ENCODE measurements at regions not wholly inside any gene's neighbourhood (a gene's known extent, or its start where the extent isn't known, plus 50 kb on each side); places are given as distances from the start of the nearest gene placed in this dataset.

- intact Hi-C loops (cut with DNase I) = no loop called here
- DNase-seq (ENCODE audit: low spot score) = no peak
Measured at GRCh38 chrX:22325096-22325495, 52.4 kb downstream of the CBLL2 start.

GRCh38 chrX:22329783-22330182 is 57.1 kb downstream of the CBLL2 start:
- DNase-seq (ENCODE audit: low spot score) = no peak
- intact Hi-C loops (cut with DNase I) = no loop called here

GRCh38 chrX:22338740-22339139 is 66.0 kb downstream of the CBLL2 start:
- intact Hi-C loops (cut with DNase I) = no loop called here
- DNase-seq (ENCODE audit: low spot score) = no peak

GRCh38 chrX:22339459-22339858 is 66.7 kb downstream of the CBLL2 start:
- DNase-seq (ENCODE audit: low spot score) = no peak
- intact Hi-C loops (cut with DNase I) = no loop called here

- intact Hi-C loops (cut with DNase I) = no loop called here
- DNase-seq (ENCODE audit: low spot score) = no peak
Measured at GRCh38 chrX:22340022-22340616, 67.4 kb downstream of the CBLL2 start.

GRCh38 chrX:22343192-22343591 is 70.5 kb downstream of the CBLL2 start:
- intact Hi-C loops (cut with DNase I) = no loop called here
- no peak for DNase-seq (ENCODE audit: low spot score)

- DNase-seq (ENCODE audit: low spot score) = no peak
- intact Hi-C loops (cut with DNase I) = no loop called here
Measured at GRCh38 chrX:22345884-22346283, 73.2 kb downstream of the CBLL2 start.

- no peak for DNase-seq (ENCODE audit: low spot score)
- intact Hi-C loops (cut with DNase I) = no loop called here
Measured at GRCh38 chrX:22347491-22347890, 74.8 kb downstream of the CBLL2 start.

GRCh38 chrX:22349116-22349515 is 76.4 kb downstream of the CBLL2 start:
- no peak for DNase-seq (ENCODE audit: low spot score)
- intact Hi-C loops (cut with DNase I) = no loop called here

- no peak for DNase-seq (ENCODE audit: low spot score)
- intact Hi-C loops (cut with DNase I) = no loop called here
Measured at GRCh38 chrX:22351076-22351475, 78.4 kb downstream of the CBLL2 start.

- no peak for DNase-seq (ENCODE audit: low spot score)
- intact Hi-C loops (cut with DNase I) = no loop called here
Measured at GRCh38 chrX:22351966-22352365, 79.3 kb downstream of the CBLL2 start.

- intact Hi-C loops (cut with DNase I) = no loop called here
- no peak for DNase-seq (ENCODE audit: low spot score)
Measured at GRCh38 chrX:22357621-22358020, 84.9 kb downstream of the CBLL2 start.

- no peak for DNase-seq (ENCODE audit: low spot score)
- intact Hi-C loops (cut with DNase I) = no loop called here
Measured at GRCh38 chrX:22360129-22360528, 87.4 kb downstream of the CBLL2 start.

GRCh38 chrX:22365460-22365859 is 92.7 kb downstream of the CBLL2 start:
- intact Hi-C loops (cut with DNase I) = no loop called here
- DNase-seq (ENCODE audit: low spot score) = no peak

GRCh38 chrX:22366166-22366702 is 93.5 kb downstream of the CBLL2 start:
- intact Hi-C loops (cut with DNase I) = no loop called here
- DNase-seq (ENCODE audit: low spot score) = no peak

- intact Hi-C loops (cut with DNase I) = no loop called here
Measured at GRCh38 chrX:22366906-22367305, 94.2 kb downstream of the CBLL2 start.

GRCh38 chrX:22373094-22373493 is 100.4 kb downstream of the CBLL2 start:
- DNase-seq (ENCODE audit: low spot score) = no peak
- intact Hi-C loops (cut with DNase I) = no loop called here

More at GRCh38 chrX:22366906-22367305, 94.2 kb downstream of the CBLL2 start:
- DNase-seq (ENCODE audit: low spot score) = no peak

GRCh38 chrX:22373766-22374165 is 101.1 kb downstream of the CBLL2 start:
- intact Hi-C loops (cut with DNase I) = no loop called here
- DNase-seq (ENCODE audit: low spot score) = no peak

- intact Hi-C loops (cut with DNase I) = no loop called here
- no peak for DNase-seq (ENCODE audit: low spot score)
Measured at GRCh38 chrX:22376369-22376768, 103.7 kb downstream of the CBLL2 start.

- intact Hi-C loops (cut with DNase I) = no loop called here
- no peak for DNase-seq (ENCODE audit: low spot score)
Measured at GRCh38 chrX:22378296-22378695, 105.6 kb downstream of the CBLL2 start.

- intact Hi-C loops (cut with DNase I) = no loop called here
- DNase-seq (ENCODE audit: low spot score) = no peak
Measured at GRCh38 chrX:22383988-22384387, 111.3 kb downstream of the CBLL2 start.

Measured in posterior vena cava (tissue), 2 donors.